ENCODE measurements at regions not wholly inside any gene's neighbourhood (a gene's known extent, or its start where the extent isn't known, plus 50 kb on each side); places are given as distances from the start of the nearest gene placed in this dataset.
A peak's percentile ranks its signal among the peaks of the same experiment; 100 is the strongest.

DNA sequence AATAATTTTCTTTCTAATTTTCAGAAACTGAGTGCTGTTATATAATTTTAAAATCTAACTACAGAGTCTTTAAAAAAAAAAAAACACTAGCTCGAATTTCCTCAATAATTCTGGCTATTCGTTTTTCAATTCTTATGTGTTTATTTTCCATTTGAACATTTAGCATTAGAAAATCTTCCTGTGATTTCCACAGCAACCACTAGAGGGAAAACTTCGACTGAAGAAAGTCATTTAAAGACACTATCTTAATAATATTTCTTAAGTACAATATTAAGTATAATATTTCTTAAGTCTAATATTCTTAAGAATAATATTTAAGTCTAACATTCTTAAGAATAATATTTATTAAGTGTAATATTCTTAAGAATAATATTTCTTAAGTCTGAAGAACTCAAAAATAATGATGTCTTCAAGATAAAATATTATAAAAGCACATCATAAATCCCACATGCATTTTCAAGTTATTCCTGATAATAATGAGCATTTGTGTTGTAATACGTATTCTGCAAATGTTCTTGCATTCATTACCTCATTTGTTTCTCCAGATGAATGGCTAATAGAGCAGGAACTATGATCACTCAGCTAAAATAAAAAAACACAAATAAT, 118.4 kb upstream of the WDR17 start:
- peak overlapping the region; percentile 24 for H3K4me3 ChIP-seq
- intact Hi-C loops (cut with DNase I): no loop called here

DNA sequence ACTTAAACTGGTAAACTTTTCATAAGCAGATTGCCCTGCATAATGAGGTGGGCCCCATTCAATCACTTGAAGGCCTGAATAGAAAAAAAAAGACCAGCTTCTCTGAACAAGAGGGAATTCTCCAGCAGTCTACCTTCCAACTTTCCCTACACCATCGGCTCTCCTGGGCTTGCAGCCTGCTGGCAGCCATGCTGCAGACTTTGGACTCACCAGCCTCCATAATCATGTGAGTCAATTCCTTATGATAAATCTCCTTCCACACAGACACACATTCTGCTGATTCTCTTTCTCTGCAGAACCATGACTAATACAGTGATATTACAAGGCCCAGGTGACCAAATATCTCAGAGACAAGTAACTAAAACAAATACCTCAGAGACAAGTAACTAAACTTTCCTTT, 113.8 kb upstream of the WDR17 start:
- Histone ChIP-seq H3K27ac (no peak overlapping the region), H3K27me3 (ENCODE audit: low read depth) (no peaks in the 10 kb centered on the region), H3K4me3 (no peak overlapping the region), H3K4me1 (no peaks in the 10 kb centered on the region), H3K9me3 (no peaks in the 10 kb centered on the region), H3K36me3 (no peaks in the 10 kb centered on the region)
- ATAC-seq: peak in 1 of 2 donors; percentile 43
- DNase-seq: no peak
- no peak for TF ChIP-seq CTCF (IDR thresholded peaks at IDR 0.05)
- intact Hi-C loops (cut with DNase I): no loop called here

More for the DNA sequence above, 118.4 kb upstream of the WDR17 start:
- Histone ChIP-seq H3K27me3 (ENCODE audit: low read depth) (no peaks in the 10 kb centered on the region), H3K4me1 (no peaks in the 10 kb centered on the region), H3K27ac (no peak overlapping the region), H3K36me3 (no peaks in the 10 kb centered on the region), H3K9me3 (no peaks in the 10 kb centered on the region)
- ATAC-seq (no peak), DNase-seq (no peak)
- peak; percentile 63 for TF ChIP-seq CTCF (IDR thresholded peaks at IDR 0.05)

DNA sequence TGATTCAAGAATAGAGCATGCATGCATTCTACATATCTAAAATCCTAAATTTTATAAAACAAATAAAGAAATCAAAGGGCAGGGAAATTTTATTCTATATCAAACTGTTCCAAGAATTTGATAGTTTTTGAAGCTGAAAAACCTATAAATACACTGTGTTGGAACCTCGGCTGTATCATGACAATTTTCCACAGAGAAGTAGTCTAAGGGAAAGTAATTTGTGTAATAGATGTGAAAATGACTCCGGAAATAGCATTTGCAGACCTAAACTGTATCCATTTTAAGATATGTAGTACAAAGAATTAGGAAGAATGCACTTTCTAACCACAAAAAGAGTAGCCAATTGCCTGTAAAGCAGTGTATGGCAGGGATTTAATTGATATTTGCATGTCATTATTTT, 112.5 kb upstream of the WDR17 start:
- intact Hi-C loops (cut with DNase I): no loop called here

DNA sequence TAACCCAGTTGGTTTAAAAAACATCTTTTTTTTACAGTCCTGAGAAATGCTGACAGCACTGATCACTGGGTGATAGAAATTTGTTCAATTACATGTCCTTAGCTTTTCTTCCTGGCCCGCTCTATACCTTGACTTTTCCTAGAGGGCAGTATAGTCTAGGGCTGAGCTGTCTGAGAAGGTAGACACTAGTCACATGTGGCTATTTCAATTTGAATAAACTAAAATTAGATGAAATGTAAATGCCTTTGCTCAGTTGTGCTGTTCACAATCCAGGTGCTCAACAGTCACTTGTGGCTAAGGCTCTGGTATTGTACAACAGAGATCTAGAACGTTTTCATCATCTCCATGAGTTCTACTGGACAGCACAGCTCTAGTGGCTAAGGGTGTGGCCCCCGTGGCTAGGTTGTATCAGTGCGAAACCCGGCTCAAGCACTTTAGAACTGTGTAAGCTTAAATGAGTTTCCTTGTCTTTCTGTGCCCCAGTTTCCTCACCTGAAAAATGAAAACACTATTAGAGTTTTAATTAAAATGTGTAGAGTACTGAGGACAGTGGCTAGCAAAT, 111.6 kb upstream of the WDR17 start:
- DNase-seq: no peak
- no peak for ATAC-seq
- no peaks in the 10 kb centered on the region for H3K36me3 ChIP-seq
- no peaks in the 10 kb centered on the region for H3K9me3 ChIP-seq
- no peaks in the 10 kb centered on the region for H3K4me1 ChIP-seq
- no peak overlapping the region for H3K27ac ChIP-seq
- intact Hi-C loops (cut with DNase I): no loop called here
- no peak overlapping the region for H3K4me3 ChIP-seq
- no peak for TF ChIP-seq CTCF (IDR thresholded peaks at IDR 0.05)
- H3K27me3 ChIP-seq (ENCODE audit: low read depth): no peaks in the 10 kb centered on the region

More for the DNA sequence above, 112.5 kb upstream of the WDR17 start:
- no peak for TF ChIP-seq CTCF (IDR thresholded peaks at IDR 0.05)
- H3K4me1 ChIP-seq: no peaks in the 10 kb centered on the region
- no peak overlapping the region for H3K4me3 ChIP-seq
- H3K27me3 ChIP-seq (ENCODE audit: low read depth): no peaks in the 10 kb centered on the region
- no peaks in the 10 kb centered on the region for H3K36me3 ChIP-seq
- ATAC-seq (no peak), DNase-seq (no peak)
- no peak overlapping the region for H3K27ac ChIP-seq
- no peaks in the 10 kb centered on the region for H3K9me3 ChIP-seq

GRCh38 chr4:175954685-175955084, 111.0 kb upstream of the WDR17 start:
- Histone ChIP-seq H3K4me3 (no peak overlapping the region), H3K27me3 (ENCODE audit: low read depth) (no peaks in the 10 kb centered on the region), H3K4me1 (no peaks in the 10 kb centered on the region), H3K36me3 (no peaks in the 10 kb centered on the region), H3K9me3 (no peaks in the 10 kb centered on the region), H3K27ac (no peak overlapping the region)
- no peak for TF ChIP-seq CTCF (IDR thresholded peaks at IDR 0.05)
- DNase-seq (no peak), ATAC-seq (no peak)
- intact Hi-C loops (cut with DNase I): no loop called here

Data from lower lobe of right lung (tissue), 2 donors.